H1 (cell line): ENCODE measurements at regions not wholly inside any gene's neighbourhood (a gene's known extent, or its start where the extent isn't known, plus 50 kb on each side); places are given as distances from the start of the nearest gene placed in this dataset.

Experiments used
- TF ChIP-seq, protein P1 (sequence below): fragments of 300-600 bp; sonication (generic); IDR thresholded peaks from 2 replicates; pipeline ENCODE4 v1.7.1; 2012; ENCODE audit warnings: low read length, moderate library complexity, mild to moderate bottlenecking, inconsistent platforms; ENCODE audit not compliant: insufficient replicate concordance

DNA sequence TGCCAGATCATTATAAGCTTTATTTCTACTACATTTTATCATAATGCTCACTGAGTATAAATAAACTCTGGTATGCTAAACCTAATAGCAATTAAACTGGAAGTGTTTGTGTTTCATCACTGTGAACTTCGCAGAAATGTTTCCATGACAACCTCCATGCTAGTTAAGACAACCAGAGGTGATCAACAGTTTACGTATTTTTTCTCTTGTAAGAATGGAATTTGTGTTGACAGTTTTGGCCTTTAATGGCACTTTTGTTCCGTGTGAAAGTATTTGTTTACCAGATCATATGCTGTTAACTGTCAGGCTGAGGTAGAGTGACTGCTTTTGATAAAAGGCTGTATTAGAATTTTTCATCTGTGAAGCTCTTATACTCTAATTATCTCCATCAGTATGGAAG lies 212.1 kb upstream of the PPP1R3A start (continued):
- TF ChIP-seq, protein P1, sequence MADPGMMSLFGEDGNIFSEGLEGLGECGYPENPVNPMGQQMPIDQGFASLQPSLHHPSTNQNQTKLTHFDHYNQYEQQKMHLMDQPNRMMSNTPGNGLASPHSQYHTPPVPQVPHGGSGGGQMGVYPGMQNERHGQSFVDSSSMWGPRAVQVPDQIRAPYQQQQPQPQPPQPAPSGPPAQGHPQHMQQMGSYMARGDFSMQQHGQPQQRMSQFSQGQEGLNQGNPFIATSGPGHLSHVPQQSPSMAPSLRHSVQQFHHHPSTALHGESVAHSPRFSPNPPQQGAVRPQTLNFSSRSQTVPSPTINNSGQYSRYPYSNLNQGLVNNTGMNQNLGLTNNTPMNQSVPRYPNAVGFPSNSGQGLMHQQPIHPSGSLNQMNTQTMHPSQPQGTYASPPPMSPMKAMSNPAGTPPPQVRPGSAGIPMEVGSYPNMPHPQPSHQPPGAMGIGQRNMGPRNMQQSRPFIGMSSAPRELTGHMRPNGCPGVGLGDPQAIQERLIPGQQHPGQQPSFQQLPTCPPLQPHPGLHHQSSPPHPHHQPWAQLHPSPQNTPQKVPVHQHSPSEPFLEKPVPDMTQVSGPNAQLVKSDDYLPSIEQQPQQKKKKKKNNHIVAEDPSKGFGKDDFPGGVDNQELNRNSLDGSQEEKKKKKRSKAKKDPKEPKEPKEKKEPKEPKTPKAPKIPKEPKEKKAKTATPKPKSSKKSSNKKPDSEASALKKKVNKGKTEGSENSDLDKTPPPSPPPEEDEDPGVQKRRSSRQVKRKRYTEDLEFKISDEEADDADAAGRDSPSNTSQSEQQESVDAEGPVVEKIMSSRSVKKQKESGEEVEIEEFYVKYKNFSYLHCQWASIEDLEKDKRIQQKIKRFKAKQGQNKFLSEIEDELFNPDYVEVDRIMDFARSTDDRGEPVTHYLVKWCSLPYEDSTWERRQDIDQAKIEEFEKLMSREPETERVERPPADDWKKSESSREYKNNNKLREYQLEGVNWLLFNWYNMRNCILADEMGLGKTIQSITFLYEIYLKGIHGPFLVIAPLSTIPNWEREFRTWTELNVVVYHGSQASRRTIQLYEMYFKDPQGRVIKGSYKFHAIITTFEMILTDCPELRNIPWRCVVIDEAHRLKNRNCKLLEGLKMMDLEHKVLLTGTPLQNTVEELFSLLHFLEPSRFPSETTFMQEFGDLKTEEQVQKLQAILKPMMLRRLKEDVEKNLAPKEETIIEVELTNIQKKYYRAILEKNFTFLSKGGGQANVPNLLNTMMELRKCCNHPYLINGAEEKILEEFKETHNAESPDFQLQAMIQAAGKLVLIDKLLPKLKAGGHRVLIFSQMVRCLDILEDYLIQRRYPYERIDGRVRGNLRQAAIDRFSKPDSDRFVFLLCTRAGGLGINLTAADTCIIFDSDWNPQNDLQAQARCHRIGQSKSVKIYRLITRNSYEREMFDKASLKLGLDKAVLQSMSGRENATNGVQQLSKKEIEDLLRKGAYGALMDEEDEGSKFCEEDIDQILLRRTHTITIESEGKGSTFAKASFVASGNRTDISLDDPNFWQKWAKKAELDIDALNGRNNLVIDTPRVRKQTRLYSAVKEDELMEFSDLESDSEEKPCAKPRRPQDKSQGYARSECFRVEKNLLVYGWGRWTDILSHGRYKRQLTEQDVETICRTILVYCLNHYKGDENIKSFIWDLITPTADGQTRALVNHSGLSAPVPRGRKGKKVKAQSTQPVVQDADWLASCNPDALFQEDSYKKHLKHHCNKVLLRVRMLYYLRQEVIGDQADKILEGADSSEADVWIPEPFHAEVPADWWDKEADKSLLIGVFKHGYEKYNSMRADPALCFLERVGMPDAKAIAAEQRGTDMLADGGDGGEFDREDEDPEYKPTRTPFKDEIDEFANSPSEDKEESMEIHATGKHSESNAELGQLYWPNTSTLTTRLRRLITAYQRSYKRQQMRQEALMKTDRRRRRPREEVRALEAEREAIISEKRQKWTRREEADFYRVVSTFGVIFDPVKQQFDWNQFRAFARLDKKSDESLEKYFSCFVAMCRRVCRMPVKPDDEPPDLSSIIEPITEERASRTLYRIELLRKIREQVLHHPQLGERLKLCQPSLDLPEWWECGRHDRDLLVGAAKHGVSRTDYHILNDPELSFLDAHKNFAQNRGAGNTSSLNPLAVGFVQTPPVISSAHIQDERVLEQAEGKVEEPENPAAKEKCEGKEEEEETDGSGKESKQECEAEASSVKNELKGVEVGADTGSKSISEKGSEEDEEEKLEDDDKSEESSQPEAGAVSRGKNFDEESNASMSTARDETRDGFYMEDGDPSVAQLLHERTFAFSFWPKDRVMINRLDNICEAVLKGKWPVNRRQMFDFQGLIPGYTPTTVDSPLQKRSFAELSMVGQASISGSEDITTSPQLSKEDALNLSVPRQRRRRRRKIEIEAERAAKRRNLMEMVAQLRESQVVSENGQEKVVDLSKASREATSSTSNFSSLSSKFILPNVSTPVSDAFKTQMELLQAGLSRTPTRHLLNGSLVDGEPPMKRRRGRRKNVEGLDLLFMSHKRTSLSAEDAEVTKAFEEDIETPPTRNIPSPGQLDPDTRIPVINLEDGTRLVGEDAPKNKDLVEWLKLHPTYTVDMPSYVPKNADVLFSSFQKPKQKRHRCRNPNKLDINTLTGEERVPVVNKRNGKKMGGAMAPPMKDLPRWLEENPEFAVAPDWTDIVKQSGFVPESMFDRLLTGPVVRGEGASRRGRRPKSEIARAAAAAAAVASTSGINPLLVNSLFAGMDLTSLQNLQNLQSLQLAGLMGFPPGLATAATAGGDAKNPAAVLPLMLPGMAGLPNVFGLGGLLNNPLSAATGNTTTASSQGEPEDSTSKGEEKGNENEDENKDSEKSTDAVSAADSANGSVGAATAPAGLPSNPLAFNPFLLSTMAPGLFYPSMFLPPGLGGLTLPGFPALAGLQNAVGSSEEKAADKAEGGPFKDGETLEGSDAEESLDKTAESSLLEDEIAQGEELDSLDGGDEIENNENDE, result no peak
